Anterior cingulate cortex (tissue), 58 donors: ENCODE measurements at regions not wholly inside any gene's neighbourhood (a gene's known extent, or its start where the extent isn't known, plus 50 kb on each side); places are given as distances from the start of the nearest gene placed in this dataset.

Experiments used
- DNase-seq, 58 donors: peaks; one replicate each; lab custom pipeline; 2025; lab: John Stamatoyannopoulos, UW

DNA sequence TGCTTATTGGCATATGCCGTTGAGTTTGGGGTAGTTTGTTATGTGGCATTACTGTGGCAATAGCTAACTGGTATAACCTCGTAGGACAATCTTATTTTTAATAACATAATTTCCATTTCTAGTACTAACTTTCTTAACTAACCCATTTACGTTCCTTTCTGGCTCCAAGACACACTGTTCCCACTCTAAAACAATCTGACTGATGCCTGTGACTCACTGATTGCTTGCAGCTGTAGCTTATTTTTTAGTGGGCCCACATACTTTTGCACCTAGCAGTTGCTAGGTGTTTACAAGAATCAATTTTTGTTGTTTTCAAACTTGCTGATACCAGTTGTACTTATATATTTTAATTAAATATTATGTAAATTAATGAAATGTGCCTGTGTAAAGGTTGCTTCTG is 52.2 kb downstream of the FAT3 start:
- no peak for DNase-seq

DNA sequence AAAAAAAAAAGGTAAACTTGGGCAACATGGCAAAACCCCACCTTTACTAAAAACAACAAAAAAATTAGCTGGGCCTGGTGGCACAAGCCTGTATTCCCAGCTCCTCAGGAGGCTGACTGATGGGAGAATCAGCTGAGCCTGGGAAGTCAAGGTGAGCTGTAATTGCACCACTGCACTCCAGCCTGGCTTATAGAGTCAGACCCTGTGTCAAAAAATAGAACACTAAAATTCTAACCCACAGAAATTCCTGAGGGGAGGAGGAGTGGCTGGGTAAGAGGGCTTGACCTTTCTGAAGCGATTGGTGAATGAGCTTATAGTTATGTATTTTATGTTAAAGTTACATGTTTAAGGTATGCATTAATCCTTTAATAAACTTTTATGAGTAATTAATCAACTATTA is 53.3 kb downstream of the FAT3 start:
- no peak for DNase-seq

DNA sequence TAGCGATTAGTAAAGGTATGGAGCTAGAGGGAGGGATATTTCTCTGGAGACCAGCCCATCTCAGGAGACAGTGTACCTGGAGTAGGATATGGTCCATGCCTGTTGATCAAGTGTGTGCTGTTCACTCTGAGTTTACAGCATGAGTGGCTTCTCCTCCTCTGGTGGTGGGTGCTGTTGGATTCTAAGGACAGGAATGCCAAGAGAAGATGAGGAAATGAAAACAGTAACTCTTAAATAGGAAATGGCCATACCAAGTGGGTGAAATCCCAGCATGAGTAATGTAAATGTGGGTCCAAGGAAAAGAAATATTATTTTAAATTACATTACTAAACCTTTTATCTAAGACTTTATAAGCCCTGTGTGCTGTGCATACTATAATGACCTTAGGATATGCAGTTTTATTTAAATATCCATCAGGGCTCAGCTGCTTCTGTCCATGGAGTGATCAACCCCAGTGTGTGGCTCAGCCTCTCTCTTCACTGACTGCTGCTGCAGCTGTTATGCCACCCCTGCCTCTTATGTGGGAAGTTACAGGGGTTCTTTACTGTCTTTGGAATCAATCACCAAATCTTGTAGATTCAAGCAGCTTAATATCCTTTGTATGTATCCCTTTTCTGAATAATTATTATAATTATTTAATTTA is 54.3 kb downstream of the FAT3 start:
- no peak for DNase-seq

DNA sequence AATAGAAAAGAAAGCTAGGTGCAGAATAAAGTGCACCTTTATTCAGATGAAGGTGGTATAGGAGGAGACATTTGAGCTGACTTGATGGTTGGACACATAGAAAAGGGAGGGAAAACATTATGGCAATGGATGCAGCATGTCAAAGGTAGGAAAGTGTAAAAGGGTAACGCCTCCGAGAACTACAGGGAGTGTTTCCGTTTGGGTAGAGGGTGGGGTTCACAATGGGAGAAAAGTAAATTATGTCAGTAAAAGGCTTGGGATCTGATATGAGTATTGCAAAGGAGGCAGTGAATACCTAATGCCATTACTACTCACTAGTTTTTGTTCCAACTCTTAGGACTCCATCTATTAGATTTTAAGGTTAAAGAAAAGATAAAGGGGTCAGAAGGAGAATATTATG is 59.5 kb downstream of the FAT3 start:
- no peak for DNase-seq

DNA sequence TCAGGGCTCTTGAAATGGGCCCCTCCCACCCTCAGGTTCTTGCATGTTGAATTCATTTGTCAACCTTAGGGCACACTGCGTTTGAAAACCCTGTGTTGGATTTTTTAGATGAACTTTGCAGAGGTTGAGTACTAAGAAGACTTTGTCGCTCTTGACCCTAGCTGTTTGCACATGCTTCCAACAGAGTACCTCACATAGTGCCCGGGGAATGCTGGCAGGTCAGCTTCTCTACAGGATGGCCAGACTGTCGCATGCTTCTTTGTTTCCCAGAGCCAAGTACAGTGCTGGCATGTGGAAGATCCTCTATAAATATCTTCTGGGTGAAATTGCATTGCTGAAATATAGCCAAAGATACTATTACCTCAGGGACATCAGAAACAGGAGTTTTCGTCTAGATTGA is 59.9 kb downstream of the FAT3 start:
- no peak for DNase-seq

DNA sequence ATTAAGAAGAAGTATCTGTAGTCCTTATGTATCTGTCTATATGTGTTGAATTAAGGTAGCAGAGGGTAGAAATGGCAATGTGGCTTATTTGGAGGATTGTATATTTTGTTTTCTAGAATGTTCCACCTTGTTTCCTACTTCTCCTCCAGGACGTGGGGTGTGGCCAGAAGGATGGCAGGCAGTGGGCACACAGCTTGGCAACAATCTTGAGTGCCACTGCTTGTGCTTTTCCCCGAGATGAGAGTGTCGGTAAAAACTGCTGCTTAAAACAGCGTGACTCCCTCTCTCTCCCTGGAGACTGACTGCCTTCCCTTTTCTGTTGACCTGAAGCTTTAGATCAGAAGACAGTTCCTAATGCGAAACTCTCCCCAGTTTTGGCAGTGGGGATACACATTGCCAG is 61.2 kb downstream of the FAT3 start:
- no peak for DNase-seq

DNA sequence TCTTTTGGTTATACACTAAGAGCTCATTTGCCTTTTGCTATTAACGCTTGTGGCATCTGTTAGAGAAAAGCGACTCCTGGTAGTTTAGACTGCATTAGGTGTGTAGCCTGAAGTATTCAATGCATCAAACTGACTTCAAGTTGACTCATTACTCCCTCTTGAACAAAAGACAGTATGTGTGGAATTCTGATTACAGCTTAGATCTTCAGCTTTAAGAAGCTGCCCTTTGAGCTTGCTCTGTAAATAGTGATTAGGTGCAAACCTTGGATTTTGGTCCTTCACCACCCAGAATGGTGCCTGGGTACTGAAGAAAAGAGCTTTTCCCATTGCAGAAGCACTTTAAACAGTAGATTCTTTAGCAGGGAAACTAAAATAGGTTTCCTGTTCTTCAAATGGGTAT is 62.1 kb downstream of the FAT3 start:
- DNase-seq = no peak

DNA sequence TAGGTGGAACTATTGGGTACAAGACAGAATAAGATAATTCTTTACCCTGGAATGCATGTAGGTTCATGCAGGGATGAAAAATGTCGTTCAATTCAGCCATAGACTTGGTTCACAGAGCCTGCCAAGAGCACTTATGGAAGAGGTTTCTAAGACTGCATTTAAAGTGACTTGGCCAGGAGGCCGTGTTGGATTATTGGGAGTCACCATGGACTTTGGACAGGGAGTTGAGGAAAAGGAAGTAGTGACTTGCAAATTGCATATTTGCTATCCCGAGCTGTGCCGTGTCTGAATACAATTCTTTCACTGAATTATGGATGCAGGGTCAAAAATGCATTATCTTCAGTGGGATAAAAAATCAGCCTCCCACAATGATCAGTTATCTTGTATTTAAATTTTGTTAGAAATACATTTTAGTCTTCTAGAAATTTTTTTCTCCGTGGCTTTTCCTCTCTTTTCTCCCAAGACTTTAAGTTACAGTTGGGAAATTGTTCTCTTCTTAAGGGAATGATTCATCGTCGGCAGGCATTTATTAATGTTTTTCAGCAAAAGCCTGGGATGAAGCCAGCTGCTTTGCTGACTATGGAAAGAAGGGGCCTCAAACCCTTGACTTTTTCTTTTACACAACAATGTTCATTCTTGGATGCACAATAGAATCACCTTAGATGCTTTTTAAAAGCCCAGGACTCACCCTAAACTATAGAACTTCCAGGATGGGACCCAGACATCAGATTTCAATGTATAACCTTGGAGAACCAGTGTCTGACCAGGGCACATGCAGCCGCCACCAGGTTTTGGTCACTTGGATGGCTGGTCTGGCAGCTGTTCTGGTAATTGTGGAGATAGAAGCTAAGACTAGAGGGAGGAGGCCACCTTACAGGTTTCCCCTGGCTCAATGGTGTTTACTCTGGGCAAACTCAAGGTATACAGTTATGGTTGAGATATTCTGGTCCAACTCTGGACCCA is 70.8 kb downstream of the FAT3 start:
- DNase-seq = no peak

DNA sequence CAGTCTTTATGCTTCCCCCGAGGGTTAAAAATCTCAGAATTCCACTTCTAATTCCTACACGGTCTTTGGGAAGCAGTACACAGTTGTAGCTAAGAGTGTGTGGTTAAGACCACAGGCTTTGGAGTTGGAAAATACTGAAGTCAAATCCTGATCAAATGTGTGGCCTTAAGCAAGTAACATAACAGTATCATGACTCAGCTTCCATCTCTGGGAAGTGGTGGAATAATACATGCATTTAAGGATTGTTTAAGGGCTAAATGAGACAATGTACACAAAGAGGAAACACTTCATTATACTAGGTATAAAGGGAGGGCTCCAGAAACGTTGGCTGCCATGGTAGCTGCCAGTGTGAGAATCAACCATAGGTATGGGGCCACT is 71.5 kb downstream of the FAT3 start:
- no peak for DNase-seq

DNA sequence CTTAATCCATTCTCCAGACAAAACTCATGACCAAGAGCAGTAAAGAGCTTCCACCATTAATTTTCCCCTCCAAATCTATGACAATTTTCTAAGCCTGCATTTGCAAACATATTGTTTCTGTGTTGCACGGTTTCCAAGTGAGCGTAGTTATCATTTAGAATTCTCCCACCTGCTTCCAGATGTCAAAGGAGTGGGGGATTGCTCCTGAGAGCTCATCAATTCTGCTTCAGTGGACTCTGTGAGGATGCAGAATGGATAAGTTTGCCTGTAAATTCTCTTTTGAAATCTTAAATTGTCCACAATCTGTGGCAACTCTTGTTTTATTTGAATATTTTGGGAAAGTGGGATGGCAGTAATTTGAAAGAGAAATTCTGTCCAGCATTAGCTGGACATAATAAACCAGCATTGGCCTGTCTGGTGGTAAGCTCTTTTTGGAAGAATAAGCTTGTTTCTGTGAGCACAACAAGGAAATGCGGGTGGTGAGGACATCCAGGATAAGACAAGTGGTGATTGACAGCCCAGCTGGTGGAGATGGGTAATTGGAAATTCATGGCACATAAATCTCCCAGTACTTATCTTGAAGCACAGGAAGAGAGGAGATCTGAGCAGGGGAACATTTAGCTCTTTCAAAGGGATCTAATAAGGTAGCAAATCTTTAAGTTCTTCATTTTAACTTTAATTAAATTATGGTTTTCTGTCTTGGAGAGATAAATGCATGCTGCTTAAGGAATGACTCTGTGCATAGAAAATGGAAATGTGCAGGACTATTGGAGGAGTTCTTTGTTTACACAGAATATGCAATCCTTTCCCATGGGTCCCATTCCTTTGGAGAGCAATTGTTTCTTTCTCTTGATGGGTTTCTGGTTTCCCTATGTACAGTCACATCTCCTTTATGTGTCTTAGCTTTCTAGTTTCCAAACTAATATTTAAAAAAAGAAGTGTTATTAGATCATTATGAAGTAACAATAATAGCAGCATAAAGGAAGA is 73.2 kb downstream of the FAT3 start:
- no peak for DNase-seq

DNA sequence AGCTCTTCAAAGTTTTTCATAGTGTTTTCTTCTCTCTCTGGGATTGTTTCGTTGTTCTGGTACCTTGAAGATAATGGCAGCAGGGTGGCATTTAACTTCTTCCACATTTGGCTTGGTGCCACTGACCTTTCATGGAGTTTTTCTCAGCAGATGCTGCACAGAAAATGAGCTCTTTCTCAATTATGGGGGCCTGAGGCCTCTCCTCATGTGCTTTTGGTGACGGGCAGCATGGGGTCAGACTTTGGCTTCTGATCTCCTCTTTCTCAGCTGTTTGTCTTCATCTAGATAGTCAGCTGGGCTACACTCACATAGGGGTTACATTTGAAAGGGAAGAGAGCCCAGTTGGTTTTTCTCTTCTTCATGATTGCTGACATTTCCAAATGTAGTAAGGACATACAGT is 76.3 kb downstream of the FAT3 start:
- no peak for DNase-seq

DNA sequence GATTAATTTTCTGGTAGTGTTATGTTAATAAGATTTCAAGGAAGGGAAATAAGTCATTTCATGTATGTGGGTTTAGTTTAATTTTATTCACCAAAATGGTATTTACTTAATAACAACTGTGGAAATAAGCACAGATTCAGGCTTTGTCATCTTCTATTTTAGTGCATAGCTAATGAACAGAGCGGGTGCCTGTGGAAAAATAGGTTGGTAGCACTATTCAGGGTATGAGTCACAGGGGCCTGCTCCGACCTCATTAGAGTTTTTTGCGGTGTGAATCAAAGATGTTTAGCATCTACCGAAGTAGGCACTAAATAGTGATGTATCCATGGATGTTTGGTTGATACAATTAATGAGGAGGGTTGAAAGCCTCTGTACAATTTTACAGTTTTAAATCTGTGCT is 78.2 kb downstream of the FAT3 start:
- DNase-seq = no peak

DNA sequence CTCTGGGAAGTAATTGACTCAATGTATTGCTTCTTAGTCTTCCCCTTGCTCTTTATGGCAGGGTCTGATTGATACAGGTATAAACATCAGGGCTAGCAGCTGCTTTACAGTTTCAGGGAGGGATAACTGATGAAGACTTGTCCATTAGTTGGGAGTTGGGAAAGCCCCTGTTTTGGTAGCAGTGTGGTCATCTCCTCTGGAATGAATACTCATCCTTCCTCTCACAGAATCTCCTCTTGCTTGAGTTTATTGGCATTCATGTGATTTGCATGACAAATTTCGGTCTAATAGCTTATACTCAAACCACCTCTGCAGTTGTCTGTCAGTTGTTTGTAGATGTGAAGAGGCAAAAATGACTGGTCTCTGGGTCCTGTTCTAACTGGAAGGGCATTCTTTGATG is 79.7 kb downstream of the FAT3 start:
- DNase-seq = no peak

DNA sequence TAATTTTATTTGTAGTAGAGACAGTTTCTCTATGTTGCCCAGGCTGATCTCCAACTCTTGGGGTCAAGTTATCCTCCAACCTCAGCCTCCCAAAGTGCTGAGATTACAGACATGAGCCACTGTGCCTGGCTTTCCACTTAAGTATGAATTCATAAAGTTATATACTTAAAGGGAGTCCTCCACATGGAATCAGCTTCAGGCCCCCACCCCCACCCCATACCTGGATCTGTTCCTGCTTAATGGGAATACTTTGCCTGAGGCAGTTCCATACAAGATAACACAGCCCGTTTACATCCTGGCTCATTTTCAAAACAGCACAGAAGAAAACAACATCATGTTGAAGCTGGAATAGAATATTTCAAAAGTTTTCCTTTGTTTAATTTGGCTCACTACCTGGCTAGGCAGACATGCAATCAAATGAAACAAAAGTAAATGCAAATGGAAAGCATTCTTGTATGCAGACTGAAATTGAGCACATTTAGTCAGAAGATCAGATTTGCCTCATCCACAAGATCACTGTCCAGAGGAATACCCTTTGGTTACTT is 82.4 kb downstream of the FAT3 start:
- DNase-seq = no peak

DNA sequence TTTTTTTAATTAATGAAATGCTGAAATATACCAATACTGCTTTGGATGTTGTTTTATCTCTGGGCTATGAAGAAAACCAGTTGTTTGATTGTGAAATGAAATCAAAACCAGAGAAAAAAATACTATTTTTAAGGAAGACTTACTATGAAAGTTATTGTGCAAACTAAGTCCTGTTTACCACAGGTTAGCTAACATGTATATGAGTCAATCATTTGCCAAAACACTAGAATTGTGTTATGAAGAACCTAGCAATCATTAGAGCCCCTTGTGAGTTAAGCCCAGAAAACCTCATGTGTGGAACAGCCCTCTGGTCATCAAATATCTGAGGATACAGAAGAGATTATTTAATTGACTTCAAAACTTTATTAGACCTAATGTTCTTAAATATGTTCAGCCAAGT is 83.7 kb downstream of the FAT3 start:
- no peak for DNase-seq

DNA sequence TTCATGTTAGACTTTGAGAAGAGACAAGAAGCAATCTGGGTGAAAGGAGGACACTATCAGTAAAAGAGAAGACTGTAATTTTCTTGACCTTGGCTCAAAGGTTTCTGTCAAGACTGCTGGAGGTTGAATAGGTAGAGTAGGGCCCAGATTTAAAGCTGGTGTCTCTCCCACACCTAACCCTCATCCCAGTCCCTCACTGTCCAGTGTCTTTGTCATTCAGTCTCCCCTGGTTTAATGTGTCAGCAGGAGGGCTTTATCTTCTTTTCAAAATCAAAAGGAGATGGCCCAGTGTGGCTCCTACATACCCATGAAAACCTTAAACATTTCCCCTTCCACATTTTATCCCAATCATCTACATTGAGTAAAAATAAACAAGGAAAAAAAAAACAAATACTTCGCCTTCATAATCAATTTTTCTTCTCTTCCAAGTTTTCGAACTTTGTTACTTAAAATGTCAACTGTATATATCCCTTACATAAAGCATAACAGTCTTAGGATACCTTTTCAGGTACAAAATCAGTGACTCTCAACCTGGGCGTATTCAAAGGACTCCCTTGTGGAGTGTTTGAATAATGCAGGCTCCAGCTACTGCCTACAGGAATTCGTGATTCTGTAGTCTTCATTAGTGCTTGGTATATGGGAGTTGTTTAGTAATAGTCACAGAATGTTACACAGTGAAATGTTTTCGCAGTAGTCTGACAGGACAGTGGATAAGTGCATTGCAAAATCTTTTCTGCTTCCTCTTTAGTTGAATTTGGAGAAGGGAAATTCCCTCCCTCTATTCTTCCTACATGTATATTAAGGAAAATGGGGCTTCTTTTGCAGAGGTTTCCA is 87.2 kb downstream of the FAT3 start:
- no peak for DNase-seq

DNA sequence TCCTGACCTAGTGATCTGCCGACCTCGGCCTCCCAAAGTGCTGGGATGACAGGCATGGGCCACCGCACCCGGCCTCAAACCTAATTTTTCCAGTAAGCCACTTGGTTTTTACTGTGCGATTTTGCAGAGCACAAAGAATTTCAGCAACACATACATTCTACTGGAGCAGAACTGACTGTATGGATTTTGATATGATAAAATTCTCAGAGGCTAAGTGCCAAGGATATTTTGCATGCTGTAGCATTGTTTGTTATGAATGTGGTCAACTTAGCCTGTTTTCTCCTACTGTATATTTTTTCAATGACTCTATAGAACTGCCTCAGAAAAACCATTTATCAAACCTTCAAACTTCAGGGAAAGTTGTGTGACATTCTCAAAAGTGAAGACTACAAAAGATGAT is 89.2 kb downstream of the FAT3 start:
- DNase-seq = no peak

DNA sequence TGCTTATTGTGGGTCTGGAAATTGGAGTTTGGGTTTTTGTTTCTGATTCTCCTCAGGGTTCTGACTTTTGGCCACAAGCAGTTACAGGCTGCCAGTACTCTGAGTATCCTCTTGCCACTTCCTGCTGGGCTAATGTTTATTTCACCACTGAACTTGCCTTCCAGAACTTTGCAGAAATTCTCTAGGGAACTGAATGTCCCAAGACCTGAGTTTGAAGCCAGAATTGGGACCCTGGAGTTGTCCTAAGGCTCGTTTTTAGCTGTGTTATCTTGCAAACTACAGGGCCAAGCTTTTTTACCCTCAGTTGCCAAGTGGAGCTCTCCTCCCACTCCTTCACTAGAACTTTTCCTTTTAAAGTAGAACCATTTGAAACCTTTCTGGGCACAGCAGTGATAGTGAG is 89.9 kb downstream of the FAT3 start:
- DNase-seq = peak in 10 of 58 donors; percentile 1 to 52 (median 7)

DNA sequence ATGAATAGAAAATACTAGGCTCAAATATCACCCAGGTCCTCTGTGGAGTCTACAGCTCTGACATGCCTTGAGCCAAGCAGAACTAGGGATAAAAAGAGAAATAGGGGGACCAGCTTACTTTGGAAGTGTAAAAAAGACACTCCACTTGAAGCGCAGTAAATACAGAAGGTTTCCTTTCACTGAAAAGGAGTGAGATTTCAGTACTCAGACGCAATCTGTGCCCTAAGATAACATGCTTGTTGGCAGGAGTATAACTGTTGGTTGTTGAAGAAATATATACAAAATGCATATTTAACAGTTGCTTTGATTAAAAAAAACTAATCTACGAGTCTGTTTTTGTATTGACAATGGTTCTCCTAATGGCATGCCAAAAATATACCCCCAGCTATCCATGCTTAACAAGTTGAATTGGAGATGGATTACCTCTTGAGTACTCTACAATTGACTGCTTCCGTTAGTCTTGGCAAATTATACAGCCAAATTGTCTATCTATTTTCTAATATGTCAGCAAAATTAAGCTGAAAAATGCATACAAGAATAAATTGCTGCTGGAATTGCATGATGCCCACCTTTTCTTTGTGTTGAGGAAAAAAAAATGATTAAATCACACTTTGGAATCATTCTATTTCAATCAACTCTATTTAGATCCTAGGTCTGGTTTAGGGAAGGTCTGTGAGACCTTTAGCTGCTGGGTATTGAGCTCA is 91.6 kb downstream of the FAT3 start:
- no peak for DNase-seq
